ENCODE measurements at regions not wholly inside any gene's neighbourhood (a gene's known extent, or its start where the extent isn't known, plus 50 kb on each side); places are given as distances from the start of the nearest gene placed in this dataset.

DNA sequence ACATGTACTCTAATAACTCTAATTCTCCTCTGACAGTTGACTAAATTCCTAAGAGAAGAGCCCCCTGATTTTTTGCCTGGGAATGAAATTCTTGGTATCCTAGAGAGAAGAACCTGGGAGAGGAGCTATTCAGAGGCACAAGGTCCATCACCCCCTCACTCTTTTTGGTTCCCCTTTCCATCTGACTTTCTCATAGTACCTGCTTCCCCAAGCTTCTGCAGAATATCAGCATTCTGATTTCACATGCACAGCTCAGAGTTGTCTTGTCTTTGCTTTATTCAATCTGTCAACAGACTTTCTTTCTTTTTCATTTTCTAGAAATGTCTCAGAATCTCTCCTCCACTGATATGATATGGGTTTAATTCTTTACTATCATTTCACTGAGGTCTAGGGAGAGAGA is 141.5 kb upstream of the FBXL17 start:
- no peaks in the 10 kb centered on the region for H3K27me3 Mint-ChIP-seq (ENCODE audit: insufficient read depth)
- H3K4me3 ChIP-seq (ENCODE audit: low read length) = no peak overlapping the region
- H3K4me1 ChIP-seq (ENCODE audit: control insufficient read depth, insufficient read depth, low read length) = peaks cover 2% of the 10 kb centered on the region
- no peaks in the 10 kb centered on the region for H3K36me3 ChIP-seq (ENCODE audit: control insufficient read depth, insufficient read depth, low read length)
- H3K4me3 Mint-ChIP-seq = no peak overlapping the region
- no peak for DNase-seq
- TF ChIP-seq, protein P1, sequence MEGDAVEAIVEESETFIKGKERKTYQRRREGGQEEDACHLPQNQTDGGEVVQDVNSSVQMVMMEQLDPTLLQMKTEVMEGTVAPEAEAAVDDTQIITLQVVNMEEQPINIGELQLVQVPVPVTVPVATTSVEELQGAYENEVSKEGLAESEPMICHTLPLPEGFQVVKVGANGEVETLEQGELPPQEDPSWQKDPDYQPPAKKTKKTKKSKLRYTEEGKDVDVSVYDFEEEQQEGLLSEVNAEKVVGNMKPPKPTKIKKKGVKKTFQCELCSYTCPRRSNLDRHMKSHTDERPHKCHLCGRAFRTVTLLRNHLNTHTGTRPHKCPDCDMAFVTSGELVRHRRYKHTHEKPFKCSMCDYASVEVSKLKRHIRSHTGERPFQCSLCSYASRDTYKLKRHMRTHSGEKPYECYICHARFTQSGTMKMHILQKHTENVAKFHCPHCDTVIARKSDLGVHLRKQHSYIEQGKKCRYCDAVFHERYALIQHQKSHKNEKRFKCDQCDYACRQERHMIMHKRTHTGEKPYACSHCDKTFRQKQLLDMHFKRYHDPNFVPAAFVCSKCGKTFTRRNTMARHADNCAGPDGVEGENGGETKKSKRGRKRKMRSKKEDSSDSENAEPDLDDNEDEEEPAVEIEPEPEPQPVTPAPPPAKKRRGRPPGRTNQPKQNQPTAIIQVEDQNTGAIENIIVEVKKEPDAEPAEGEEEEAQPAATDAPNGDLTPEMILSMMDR (conservative IDR thresholded peaks at IDR 0.05) = no peak
- H3K4me1 Mint-ChIP-seq = peaks cover 13% of the 10 kb centered on the region
- no peaks in the 10 kb centered on the region for H3K27me3 ChIP-seq (ENCODE audit: control insufficient read depth, insufficient read depth, low read length, poor library complexity, severe bottlenecking)
- H3K27ac ChIP-seq (ENCODE audit: low read depth, low read length) = no peak overlapping the region
- H3K9me3 Mint-ChIP-seq = peaks cover 26% of the 10 kb centered on the region
- no peak overlapping the region for H3K9ac ChIP-seq (ENCODE audit: extremely low read depth, low read length, poor library complexity, severe bottlenecking)
- H3K9me3 ChIP-seq (ENCODE audit: control insufficient read depth, low read length) = peaks cover 20% of the 10 kb centered on the region
- no peak overlapping the region for H3K27ac Mint-ChIP-seq
- H3K36me3 Mint-ChIP-seq (ENCODE audit: low read depth) = peaks cover 7% of the 10 kb centered on the region

DNA sequence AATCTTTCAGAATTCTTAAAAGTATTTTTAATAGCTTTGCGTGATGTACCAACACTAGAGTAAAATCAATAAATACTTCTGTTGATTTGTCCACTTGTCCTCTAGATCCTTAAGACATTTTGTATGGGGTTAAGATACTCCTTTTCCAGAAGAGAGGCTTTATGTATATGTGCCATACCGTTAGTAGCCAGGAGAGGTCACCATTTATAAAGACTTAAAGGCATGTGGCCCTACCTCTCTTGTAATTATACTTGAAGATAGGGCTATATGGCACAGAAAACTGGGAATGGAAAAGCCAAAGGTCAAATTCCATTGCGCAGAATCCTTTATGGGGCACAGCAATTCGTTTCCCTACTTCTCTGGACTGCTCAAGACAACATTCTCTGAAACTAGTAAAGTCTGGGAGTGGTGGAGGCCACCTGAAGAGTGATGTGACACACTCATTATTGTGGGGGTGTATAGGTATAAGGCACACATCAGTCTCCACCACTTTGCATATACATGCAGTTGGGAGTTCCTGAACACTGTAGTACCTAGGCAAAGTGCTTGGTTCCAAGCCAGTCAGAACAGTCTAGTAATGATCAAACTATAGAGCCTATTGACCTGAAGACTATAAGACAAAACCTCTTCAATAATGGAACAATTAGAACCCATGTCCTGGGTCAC is 140.1 kb upstream of the FBXL17 start:
- H3K27me3 ChIP-seq (ENCODE audit: control insufficient read depth, insufficient read depth, low read length, poor library complexity, severe bottlenecking) = no peaks in the 10 kb centered on the region
- Mint-ChIP-seq H3K4me3 (no peak overlapping the region), H3K4me1 (peaks cover 26% of the 10 kb centered on the region), H3K27me3 (ENCODE audit: insufficient read depth) (peaks cover 5% of the 10 kb centered on the region), H3K36me3 (ENCODE audit: low read depth) (peaks cover 7% of the 10 kb centered on the region), H3K9me3 (peaks cover 20% of the 10 kb centered on the region), H3K27ac (no peak overlapping the region)
- H3K36me3 ChIP-seq (ENCODE audit: control insufficient read depth, insufficient read depth, low read length) = no peaks in the 10 kb centered on the region
- H3K27ac ChIP-seq (ENCODE audit: low read depth, low read length) = no peak overlapping the region
- 24 to 40% methylated on average over 1 to 4 of the region's 4 CpGs for WGBS, 2 experiments (ENCODE audit: insufficient coverage in 1 of 2, insufficient read length in 1 of 2)
- TF ChIP-seq, protein P1 (conservative IDR thresholded peaks at IDR 0.05) = peak; percentile 90
- peak; percentile 65 for DNase-seq
- peaks cover 2% of the 10 kb centered on the region for H3K4me1 ChIP-seq (ENCODE audit: control insufficient read depth, insufficient read depth, low read length)
- H3K9ac ChIP-seq (ENCODE audit: extremely low read depth, low read length, poor library complexity, severe bottlenecking) = no peak overlapping the region
- peaks cover 13% of the 10 kb centered on the region for H3K9me3 ChIP-seq (ENCODE audit: control insufficient read depth, low read length)
- H3K4me3 ChIP-seq (ENCODE audit: low read length) = no peak overlapping the region

DNA sequence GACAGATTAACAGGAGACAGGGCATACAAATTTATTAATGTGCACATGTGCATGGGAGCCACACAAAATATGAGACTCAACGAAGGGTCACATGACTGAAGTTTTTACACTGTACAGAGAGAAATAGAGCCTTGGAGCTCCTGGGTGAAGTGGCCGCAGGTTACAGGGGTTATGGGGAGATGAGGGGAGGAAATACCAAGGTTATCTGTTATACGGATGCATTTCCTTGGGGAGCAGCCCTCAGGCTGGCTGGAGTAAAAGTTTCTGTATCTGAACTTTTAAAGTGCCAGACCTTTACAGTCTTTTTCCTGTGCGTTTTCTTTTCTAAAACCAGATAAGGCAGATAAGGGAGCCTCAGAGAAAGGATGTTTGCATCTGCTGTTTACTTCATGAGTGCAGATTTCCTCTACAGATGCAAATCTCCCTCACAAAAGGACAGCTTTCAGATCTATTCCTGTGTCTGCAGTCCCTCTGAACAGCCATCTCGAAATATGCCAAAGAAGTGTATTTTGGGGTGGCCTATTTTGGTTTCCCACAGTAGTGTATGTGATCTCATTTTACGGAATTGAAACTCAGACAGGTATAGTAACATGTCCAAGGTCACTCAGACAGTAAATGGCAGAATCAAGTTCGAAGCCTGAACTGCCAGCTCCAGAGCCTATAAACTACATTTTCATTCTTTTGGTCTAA is 139.3 kb upstream of the FBXL17 start:
- H3K9ac ChIP-seq (ENCODE audit: extremely low read depth, low read length, poor library complexity, severe bottlenecking) = no peak overlapping the region
- WGBS, 2 experiments (ENCODE audit: insufficient coverage in 1 of 2, insufficient read length in 1 of 2) = 60 to 69% methylated on average over 3 to 7 of the region's 7 CpGs
- peaks cover 2% of the 10 kb centered on the region for H3K4me1 ChIP-seq (ENCODE audit: control insufficient read depth, insufficient read depth, low read length)
- Mint-ChIP-seq H3K36me3 (ENCODE audit: low read depth) (no peaks in the 10 kb centered on the region), H3K4me3 (no peak overlapping the region), H3K27ac (peak overlapping the region; percentile 38), H3K9me3 (peaks cover 11% of the 10 kb centered on the region), H3K4me1 (peaks cover 29% of the 10 kb centered on the region), H3K27me3 (ENCODE audit: insufficient read depth) (peaks cover 7% of the 10 kb centered on the region)
- no peak for DNase-seq
- H3K4me3 ChIP-seq (ENCODE audit: low read length) = no peak overlapping the region
- H3K36me3 ChIP-seq (ENCODE audit: control insufficient read depth, insufficient read depth, low read length) = no peaks in the 10 kb centered on the region
- TF ChIP-seq, protein P1 (conservative IDR thresholded peaks at IDR 0.05) = no peak
- peaks cover 5% of the 10 kb centered on the region for H3K9me3 ChIP-seq (ENCODE audit: control insufficient read depth, low read length)
- no peak overlapping the region for H3K27ac ChIP-seq (ENCODE audit: low read depth, low read length)
- H3K27me3 ChIP-seq (ENCODE audit: control insufficient read depth, insufficient read depth, low read length, poor library complexity, severe bottlenecking) = no peaks in the 10 kb centered on the region
